Neural cell (in vitro differentiated cells): ENCODE measurements at regions not wholly inside any gene's neighbourhood (a gene's known extent, or its start where the extent isn't known, plus 50 kb on each side); places are given as distances from the start of the nearest gene placed in this dataset.

Source experiments
- MXI1 ChIP-seq: fragments of 450-650 bp; conservative IDR thresholded peaks from 2 replicates; pipeline ENCODE4 v1.6.1; 2014; ENCODE audit warnings: antibody characterized with exemption, mild to moderate bottlenecking; ENCODE audit not compliant: poor library complexity, severe bottlenecking
- TF ChIP-seq, protein P1 (sequence below): fragments of 450-650 bp; IDR thresholded peaks from 2 replicates; pipeline ENCODE4 v1.5.1; 2014; ENCODE audit warnings: antibody characterized with exemption, mild to moderate bottlenecking, moderate library complexity; ENCODE audit not compliant: poor library complexity, severe bottlenecking

DNA sequence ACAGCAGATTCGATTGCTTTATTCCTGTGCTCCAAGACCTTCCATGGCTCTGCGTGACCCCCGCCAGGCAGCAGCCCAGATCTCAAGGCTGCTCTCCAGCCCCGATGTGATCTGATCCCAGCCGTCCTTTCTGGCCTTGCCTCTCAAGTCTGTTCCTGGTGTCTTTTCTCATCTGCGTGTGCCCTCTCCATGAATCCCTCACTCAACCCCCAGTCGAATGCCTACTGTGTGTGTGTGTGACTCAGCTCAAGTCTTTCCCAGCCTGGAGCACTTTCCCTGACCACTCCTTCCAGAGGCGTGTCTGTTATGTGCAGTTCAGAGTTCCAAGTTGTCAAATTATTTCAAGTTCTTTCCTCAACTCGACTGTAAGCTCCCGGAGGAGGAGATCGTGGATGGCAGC is 64.0 kb downstream of the MRM1 start:
- no peak for TF ChIP-seq MXI1
- TF ChIP-seq, protein P1, sequence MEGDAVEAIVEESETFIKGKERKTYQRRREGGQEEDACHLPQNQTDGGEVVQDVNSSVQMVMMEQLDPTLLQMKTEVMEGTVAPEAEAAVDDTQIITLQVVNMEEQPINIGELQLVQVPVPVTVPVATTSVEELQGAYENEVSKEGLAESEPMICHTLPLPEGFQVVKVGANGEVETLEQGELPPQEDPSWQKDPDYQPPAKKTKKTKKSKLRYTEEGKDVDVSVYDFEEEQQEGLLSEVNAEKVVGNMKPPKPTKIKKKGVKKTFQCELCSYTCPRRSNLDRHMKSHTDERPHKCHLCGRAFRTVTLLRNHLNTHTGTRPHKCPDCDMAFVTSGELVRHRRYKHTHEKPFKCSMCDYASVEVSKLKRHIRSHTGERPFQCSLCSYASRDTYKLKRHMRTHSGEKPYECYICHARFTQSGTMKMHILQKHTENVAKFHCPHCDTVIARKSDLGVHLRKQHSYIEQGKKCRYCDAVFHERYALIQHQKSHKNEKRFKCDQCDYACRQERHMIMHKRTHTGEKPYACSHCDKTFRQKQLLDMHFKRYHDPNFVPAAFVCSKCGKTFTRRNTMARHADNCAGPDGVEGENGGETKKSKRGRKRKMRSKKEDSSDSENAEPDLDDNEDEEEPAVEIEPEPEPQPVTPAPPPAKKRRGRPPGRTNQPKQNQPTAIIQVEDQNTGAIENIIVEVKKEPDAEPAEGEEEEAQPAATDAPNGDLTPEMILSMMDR: no peak
